GM18502 (cell line): ENCODE measurements at regions not wholly inside any gene's neighbourhood (a gene's known extent, or its start where the extent isn't known, plus 50 kb on each side); places are given as distances from the start of the nearest gene placed in this dataset.

Experiments
- ATAC-seq: cut with Tn5 transposase; IDR thresholded peaks from one replicate; pipeline ENCODE4 v1.9.1; 2021; ENCODE audit warnings: mild to moderate bottlenecking; ENCODE audit not compliant: unreplicated experiment, poor library complexity

DNA sequence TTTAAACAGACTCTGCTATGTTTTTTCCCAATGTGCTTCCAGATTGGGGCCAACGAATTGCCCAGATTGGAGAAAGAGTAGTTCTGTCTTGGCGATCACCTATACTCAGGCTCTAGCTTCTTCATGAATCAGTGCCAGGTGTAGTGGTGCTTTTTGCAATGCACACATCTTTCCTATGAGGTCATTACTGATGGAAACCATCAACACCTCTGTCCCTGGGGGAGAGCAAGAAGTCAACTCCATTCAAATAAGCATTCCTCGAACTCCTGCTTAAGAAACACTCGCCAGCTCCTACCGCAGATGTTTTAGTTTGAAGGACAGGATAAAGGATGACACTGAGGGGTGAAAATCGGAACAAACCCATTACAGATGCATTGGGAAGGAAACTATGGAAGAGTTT lies 156.5 kb upstream of the DKK2 start:
- no peak for ATAC-seq

DNA sequence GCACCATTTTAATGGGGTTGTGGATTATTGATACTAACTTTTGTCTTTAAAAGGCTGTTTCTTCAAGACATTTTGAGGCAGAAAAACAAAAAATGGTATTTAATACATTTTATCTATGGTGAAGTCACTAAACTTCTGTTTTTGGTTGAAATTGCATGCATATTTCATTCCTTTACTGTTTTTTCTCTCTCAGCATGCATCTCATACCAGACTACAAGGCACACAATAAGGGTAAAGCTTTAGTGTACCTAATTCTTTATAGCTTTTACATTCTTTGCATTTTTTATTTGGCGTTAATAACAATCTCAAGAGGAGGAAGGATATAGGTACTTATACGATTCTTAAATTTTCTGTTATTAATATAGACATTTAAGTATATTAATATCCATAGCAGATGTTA lies 151.0 kb upstream of the DKK2 start:
- no peak for ATAC-seq

DNA sequence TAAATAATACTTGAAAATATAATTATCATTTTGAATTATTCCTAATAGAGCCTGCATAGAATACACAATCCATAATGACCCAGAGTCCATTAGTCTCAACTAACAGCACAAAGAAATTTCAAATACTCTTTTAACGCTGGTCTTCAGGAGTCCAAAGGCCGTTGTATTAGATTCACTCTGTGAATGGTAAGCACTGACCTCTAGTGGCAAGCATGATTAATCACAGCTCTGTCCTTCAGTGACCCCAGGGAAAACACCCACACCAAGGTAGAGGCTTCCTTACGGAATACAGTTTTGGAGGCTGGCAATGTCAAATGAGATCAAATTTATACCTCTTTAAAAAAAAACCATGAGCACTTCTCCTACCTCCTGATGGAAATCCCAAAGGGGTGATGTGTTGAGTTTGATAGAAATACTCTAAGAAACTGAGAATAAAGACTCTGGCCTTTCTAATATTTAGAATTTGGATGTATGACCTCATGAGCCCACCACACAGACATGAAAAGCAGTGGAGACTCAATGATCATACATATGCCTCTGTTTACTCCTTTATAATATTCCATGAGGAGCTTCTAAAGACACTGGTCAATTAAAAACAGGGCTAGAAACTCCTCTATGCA lies 147.2 kb upstream of the DKK2 start:
- peak; percentile 99 for ATAC-seq

DNA sequence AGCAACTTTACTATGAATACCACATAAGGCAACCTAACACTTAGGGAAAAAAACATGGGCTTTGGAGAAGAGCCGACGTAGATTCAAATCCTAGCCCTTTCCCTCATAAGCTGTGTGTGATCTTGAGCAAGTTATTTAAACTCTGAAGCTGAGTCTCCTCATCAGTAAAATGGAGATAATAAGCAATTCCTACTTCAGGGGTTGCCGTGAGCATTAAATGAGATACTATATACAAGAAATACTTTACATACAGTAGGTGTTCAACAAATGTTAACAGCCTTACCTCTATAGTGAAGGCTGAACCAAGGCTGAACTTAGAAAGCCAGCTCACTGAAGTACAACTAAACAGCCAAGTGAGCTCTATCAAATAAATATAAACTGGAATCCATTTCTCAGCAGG lies 146.2 kb upstream of the DKK2 start:
- no peak for ATAC-seq

DNA sequence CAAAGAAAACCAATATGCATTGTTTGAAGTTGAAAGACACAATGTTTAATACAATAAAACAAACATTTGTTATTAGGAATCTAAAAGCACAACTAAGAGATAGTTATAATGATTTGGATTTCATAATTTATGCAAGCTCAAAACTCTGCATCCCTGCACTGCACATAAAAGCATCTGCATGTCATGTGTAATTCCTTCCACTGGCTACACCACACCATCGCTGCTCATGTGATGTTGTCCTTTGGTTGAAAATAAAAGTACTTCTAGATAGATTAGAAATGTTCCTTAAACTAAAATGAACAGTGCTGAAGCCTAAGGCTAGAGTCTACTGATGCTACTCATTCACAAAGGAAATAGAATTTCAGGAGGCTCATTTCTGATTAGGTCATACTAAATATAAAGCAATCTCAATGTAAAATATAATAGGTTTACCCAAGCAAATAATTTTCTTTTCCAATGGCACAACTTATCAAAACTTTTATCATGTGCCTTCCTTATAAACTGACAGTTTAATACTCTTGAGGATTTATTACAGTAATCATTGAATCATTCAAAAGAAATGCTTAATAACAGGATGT lies 130.8 kb upstream of the DKK2 start:
- no peak for ATAC-seq

DNA sequence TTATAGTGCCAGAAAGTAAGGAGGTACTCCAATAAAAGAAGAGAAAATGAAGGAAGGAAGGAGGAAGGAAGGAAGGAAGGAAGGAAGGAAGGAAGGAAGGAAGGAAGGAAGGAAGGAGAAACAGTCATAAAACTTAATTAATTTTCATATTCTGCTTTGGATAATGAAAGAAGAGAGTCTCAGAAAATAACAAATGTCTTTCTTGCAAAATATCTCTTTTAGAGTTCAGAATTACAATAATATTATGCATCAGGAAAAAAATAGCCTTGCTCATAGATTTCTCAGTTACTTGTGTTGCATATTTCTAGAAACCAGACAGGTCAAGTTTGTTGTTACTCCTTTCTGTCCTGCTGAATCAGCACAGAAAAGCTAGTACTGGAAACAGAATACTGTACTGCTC lies 130.1 kb upstream of the DKK2 start:
- ATAC-seq, result no peak

DNA sequence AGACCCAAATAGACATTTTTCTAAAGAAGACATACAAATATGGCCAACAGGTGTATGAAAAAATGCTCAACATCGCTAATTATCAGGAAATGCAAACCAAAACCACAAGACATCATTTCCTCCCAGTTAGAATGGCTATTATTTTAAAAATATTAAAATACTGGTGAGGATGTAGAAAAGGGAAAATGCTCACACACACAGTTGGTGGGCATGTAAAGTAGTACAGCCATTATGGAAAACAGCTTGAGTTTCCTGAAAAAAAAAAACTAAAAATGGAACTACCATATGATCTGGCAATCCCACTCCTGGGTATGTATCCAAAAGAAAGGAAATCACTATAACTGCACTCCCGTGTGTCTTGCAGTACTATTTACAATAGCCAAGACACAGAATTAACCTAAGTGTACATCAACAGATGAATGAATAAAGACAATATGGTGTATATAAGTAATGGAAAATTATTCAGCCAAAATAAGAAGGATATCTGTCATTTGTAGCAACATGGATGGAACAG lies 128.9 kb upstream of the DKK2 start:
- no peak for ATAC-seq

DNA sequence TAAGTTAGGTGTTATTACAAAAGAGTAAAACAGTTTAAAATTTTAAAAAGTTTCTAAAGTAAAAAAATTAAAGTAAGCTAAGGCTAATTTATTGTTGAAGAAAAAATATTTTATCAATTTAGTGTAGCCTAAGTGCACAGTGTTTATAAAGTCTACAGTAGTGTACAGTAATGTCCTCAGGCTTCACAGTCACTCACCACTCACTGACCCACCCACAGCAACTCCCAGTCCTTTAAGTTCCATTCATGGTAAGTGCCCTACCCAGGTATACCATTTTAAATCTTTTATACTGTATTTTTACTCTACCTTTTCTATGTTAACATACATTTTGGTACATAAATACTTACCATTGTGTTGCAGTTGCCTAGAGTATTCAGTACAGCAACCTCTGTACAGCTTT lies 120.3 kb upstream of the DKK2 start:
- no peak for ATAC-seq

DNA sequence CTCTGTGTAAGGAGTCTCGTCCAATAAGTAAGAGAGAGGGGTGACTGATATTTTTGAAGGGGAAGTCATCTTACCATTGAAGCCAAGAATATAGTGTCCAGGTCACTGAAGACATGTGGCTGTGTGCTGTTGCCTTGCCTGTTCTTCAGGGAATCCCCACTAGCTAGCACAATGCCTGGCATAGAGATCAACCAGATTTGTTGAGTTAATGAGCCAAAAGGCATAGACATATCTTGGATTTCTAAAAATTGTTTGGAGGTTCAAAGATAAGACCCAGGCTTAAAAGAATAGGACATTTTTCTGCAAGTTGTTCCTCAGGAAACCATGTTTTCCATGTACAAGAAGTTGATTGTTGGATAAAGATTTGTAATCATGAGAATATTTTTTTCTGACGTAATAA lies 119.3 kb upstream of the DKK2 start:
- ATAC-seq, result no peak

DNA sequence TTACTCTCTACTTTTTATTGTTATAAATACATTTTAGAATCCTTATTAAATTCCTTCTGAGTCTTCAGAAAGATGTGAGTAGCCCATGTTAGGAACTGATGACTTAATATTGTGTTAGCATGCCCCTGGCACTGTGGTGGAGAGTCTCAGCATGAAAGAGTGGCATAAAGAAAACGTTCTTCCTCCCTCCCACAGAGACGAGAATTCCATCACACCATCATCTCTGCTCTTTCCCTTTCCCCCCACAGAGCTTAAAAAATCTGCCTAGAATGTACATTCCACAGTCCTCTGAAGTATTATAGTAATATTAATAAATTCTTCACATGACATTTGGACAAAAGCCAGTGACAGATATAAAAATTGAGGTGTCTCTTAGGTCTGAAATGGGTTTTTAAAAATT lies 117.8 kb upstream of the DKK2 start:
- ATAC-seq, result no peak

DNA sequence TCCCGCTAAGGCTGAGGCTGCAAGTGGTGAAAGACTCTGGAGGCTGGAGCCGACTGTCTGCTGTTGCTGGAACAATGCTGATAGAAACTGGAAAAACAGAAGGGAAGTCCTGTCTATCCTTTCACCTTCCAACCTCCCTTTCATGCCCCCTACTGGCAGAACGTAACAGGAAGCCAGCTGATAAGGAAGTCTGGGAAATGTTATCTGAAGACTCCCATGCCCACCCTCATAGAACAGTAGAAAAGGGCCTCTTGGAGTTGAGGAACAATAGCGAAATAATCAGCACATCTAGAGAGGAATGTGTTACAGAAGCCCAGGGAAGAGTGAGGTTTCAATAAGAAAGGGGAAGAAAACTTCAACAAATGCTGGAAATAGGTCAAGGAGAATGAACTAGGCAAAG lies 117.1 kb upstream of the DKK2 start:
- no peak for ATAC-seq

DNA sequence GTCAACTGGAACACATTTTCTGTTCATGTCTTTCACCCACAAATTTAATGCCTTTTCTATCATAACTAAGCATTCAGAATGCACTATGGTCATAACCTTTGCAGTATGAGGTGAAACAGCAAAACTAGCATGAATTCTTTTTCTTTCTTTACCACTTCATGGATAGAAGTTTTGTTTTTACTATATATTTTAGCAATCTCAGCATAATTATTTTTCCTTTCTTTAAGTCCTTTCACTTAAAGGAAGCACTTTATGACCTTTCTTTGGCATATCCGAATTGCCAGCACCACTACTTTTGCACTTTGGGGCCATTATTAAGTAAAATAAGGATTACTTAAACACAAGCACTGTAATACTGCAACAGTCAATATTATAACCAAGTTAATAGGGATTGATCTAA lies 115.1 kb upstream of the DKK2 start:
- no peak for ATAC-seq

DNA sequence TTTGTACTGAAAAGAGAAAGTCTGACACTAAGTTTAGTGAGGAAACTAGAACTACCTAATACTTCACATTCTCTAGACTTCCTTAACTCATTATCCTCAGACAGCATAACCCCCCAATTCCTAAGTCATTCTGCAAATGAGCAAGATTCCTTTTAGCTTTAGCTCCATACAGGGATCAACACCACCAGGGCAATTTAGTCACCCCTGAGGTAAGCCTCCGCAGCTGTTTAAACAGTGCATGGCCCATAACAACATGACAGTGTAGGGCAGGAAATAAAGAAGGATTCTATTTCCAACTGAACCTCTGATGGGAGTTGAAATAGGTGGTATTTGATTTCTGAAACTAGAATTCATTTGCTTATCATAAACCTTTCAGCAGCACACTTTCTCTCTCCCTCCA lies 112.8 kb upstream of the DKK2 start:
- ATAC-seq, result no peak

DNA sequence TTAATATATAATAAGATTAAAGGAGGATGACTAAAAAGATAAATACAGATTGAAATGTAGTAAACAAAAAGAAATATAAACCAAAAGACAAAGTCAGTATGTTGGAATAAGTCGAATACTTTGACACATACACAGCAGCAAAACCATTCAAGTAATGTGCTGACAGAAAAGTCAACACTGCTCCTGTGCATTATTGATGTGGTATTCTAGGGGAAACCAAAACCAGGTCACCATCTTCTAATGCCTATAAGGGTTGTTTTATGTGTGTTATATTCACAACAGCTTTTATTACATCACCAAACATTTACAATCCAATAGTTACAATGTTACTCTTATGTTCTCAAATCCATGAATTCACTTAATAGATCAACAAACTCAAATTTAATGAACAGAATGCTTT lies 111.8 kb upstream of the DKK2 start:
- no peak for ATAC-seq

DNA sequence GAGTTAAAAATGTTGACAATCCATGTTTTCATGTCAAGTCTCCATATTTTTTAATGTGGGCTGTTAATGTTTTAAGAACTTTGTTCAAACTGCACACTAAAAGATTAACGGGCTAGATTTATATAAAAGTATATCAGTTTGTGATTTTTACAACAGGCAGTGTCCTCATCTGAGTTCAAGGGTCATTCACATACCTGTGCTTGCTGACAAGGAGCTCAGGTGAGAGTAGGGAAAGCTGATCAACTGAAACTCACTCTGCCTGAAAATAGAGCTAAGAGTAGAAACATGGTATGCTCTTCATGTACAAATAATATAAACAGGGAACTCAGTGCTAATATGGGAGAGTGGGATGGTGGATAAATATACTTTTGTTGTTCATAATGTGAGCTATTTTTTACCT lies 102.3 kb upstream of the DKK2 start:
- ATAC-seq, result no peak

DNA sequence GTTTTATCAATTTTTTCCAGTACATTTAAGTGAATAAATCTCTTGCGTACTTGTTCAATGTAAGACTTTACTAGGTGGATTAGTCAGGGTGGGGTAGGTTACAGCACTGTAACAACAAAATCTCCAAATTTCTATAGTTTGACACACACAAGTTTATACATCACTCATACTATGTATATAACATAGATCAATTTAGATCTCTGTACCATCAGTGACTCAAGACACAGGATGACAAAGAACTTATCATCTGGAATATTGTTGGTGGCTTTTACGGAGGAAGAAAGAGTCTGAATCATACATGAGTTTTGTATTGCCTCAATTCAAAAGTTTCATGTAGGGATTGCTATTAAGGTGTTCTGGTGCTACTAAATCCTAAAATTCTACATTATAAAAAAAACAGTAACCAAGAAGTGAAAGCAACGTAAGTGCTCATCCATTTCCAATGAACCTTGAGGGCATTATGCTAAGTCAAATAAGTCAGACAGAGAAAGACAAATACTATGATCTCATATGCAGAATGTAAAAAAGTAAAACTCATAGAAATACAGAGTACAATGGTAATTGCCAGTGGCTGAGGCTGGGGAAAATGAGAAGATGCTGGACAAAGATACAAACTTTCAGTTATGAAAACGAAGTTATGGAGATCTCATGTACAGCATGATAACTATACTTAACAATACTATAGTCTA lies 98.0 kb upstream of the DKK2 start:
- ATAC-seq, result no peak

DNA sequence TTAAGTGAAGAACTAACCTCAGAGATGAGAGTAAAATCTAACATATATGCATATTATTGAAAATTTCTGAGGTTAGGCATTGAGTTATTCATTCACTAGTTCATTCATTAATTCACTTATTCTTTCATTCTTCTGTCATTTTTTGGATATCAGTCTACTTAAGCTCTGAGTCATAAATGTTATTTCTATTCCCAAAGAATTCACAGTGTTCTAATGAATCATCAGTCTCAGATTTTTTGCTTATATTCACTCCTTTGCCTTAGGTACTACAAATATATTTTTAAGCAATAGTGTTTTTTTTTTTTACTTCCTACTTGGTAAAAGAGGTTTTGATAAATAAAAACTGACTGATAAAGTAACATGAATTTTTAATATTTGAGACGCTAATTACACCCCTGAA lies 95.2 kb upstream of the DKK2 start:
- ATAC-seq, result no peak

DNA sequence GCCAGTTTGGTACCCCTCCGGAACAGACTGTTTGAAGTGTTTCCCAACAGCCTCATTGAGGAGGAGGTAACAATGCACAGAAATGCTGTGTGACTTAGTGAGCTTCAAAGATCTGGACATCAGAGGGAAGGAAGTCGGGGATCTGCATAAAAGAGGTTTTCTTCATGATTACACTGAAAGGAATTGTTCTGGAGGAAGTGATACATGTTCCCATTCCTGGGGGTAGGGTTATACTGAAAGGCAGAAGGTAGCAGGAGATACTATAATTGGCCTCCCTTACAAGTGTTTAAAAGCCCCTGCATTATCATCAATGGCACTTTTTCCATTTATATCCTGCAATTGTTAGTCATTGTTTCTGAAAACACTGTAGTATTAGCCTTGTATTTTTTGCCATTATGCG lies 94.0 kb upstream of the DKK2 start:
- no peak for ATAC-seq

DNA sequence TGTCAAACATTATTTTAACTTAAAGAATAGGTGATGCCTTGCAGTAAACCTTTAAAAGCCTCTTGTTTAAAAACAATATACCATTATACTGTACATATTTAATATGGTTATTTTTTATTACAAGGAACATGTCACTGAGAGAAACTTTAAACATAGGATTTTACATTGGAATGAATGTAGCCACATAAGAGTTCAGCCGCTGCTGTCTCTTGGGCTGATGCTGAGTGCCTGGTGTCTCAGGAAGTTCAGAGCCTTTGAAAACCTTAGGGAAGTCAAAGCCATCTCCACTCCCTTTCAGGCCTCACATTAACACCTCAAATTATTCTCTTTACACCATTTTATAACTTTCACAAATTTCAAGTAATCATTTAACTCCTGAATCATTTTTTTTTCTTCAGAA lies 93.5 kb upstream of the DKK2 start:
- ATAC-seq, result no peak

DNA sequence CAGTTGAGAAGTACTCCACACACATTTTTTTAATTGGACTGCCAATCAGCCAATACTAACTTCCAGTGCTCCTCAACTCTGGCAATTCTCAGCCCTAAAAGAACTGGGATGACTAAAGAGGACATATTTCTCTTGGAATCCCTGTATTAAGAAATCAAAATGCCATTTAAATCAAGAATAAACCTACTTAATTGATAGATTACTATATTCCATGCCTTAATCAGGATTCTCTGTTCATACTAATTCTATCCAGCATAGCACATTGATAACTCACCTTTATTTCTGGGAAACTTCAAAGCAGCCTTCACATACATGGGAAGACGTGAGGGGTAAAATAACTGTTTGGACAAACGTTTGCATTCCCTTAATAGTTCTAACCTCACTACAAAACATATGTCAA lies 93.0 kb upstream of the DKK2 start:
- no peak for ATAC-seq

DNA sequence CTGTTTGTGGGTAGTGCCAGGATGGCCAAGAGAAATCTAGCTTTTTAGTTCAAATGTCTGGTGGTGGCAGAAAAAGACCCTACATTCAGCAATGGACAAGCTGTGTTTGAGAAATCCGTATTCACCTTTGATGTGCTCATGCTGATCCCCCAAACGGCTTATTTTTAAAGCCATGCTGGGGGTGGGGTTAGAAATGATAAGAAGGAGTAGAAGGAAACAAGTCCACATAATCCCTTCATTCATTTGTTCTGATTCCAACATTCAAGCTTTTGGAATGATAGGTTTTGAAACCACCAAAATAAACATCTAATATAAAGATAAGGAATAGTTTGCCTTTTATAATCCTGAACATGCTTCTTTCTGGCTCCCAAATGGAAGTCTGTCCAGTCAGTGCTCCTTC lies 92.0 kb upstream of the DKK2 start:
- ATAC-seq, result no peak

DNA sequence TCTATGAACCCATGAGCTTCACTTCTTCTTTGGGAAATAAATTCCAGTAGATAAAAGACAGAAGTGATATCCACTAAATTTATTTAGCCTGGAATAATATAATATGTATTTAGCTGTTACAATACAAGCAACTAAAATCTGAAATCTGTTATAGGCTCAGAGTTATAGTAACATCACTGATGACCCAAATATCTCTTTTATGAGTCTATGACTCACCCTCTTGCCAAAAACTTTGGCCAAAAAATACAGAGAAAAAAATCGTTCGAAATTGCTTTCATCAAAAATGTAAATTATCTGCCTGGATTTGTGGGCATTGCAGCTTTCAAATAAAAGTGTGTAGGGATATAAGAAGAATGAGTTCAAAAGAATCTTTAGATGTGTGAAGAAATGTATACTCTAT lies 89.4 kb upstream of the DKK2 start:
- no peak for ATAC-seq
